Endodermal cell (in vitro differentiated cells): ENCODE measurements at regions not wholly inside any gene's neighbourhood (a gene's known extent, or its start where the extent isn't known, plus 50 kb on each side); places are given as distances from the start of the nearest gene placed in this dataset.

Experiments used
- DNase-seq: peaks from one replicate; pipeline ENCODE4 v3.0.0-alpha.2; 2017
- H3K27ac ChIP-seq: 2 replicates; pipeline ENCODE4 v1.5.1; 2013; ENCODE audit warnings: mild to moderate bottlenecking, low read depth, low read length, moderate library complexity
- H3K27me3 ChIP-seq: 2 replicates; pipeline ENCODE4 v1.6.1; 2013; ENCODE audit warnings: mild to moderate bottlenecking, low read length, moderate library complexity; ENCODE audit not compliant: insufficient read depth, control insufficient read depth, poor library complexity, severe bottlenecking
- H3K36me3 ChIP-seq: 2 replicates; pipeline ENCODE4 v1.7.0; 2013; ENCODE audit warnings: mild to moderate bottlenecking, low read length, moderate library complexity; ENCODE audit not compliant: control insufficient read depth, insufficient read depth
- H3K4me1 ChIP-seq: one replicate; pipeline ENCODE4 v1.7.0; 2013; ENCODE audit warnings: low read length; ENCODE audit not compliant: control insufficient read depth, insufficient read depth
- H3K4me3 ChIP-seq: 2 replicates; pipeline ENCODE4 v1.5.1; 2013; ENCODE audit warnings: mild to moderate bottlenecking, low read length, moderate library complexity
- H3K9ac ChIP-seq: 2 replicates; pipeline ENCODE4 v1.6.1; 2013; ENCODE audit warnings: mild to moderate bottlenecking, low read length, moderate library complexity; ENCODE audit not compliant: poor library complexity, severe bottlenecking; ENCODE audit errors: extremely low read depth
- H3K9me3 ChIP-seq: 2 replicates; pipeline ENCODE4 v1.6.1; 2013; ENCODE audit warnings: mild to moderate bottlenecking, low read length, moderate library complexity; ENCODE audit not compliant: control insufficient read depth
- H3K27ac Mint-ChIP-seq: 2 replicates; pipeline ENCODE4 v1.8.0; 2020; ENCODE audit warnings: mixed read lengths
- H3K27me3 Mint-ChIP-seq: 2 replicates; pipeline ENCODE4 v1.8.0; 2021; ENCODE audit warnings: mild to moderate bottlenecking, mixed read lengths; ENCODE audit not compliant: insufficient read depth
- H3K36me3 Mint-ChIP-seq: 2 replicates; pipeline ENCODE4 v1.8.0; 2020; ENCODE audit warnings: low read depth, mixed read lengths
- H3K4me1 Mint-ChIP-seq: 2 replicates; pipeline ENCODE4 v1.8.0; 2020; ENCODE audit warnings: mixed read lengths
- H3K4me3 Mint-ChIP-seq: 2 replicates; pipeline ENCODE4 v1.8.0; 2020; ENCODE audit warnings: mild to moderate bottlenecking, moderate library complexity, mixed read lengths
- H3K9me3 Mint-ChIP-seq: 2 replicates; pipeline ENCODE4 v1.8.0; 2020; ENCODE audit warnings: mild to moderate bottlenecking, mixed read lengths
- CTCF ChIP-seq: fragments of 200-600 bp; sonication (generic); conservative IDR thresholded peaks from 2 replicates; pipeline ENCODE4 v1.5.0; 2021; ENCODE audit warnings: antibody characterized with exemption, mild to moderate bottlenecking
- WGBS, 2 experiments: methylation state at CpG; one replicate each; pipeline versions ENCODE4 v1.1.5 to v1.1.7; 2013; ENCODE audit warnings: missing lambda C conversion rate in 2 of 2, mixed read lengths in 1 of 2; ENCODE audit not compliant: insufficient coverage in 1 of 2, insufficient read length in 1 of 2; 5-methylcytosine and 5-hydroxymethylcytosine counted together

DNA sequence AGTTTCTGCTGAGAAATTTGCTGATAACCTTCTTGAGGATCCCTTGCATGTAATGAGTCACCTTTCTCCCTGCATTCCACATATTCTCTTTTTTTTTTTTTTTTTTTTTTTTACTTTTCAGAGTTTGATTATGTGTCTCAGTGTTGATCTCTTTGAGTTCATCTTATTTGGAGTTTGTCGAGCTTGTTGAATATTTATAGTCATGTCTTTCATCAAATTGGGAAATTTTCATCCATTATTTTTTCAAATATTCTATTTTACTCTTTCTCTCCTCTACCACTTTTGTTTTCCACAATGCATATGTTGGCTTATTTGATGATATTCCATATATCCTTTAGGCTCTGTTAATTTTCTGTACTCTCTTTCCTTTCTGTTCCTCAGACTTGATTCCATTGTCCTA is 136.1 kb downstream of the MAD2L1 start:
- no peaks in the 10 kb centered on the region for H3K4me1 Mint-ChIP-seq
- Histone ChIP-seq H3K36me3 (no peaks in the 10 kb centered on the region), H3K27me3 (no peaks in the 10 kb centered on the region), H3K9me3 (no peaks in the 10 kb centered on the region), H3K9ac (no peak overlapping the region), H3K4me3 (no peak overlapping the region), H3K27ac (no peak overlapping the region), H3K4me1 (no peaks in the 10 kb centered on the region)
- no CpG with 5 or more reads among the region's 1 CpG for WGBS, 2 experiments
- H3K4me3 Mint-ChIP-seq, result no peak overlapping the region
- H3K9me3 Mint-ChIP-seq, result no peaks in the 10 kb centered on the region
- TF ChIP-seq CTCF, result no peak
- no peak overlapping the region for H3K27ac Mint-ChIP-seq
- no peaks in the 10 kb centered on the region for H3K27me3 Mint-ChIP-seq
- DNase-seq, result no peak
- H3K36me3 Mint-ChIP-seq, result no peaks in the 10 kb centered on the region

GRCh38 chr4:119921830-119922229 is 144.8 kb downstream of the MAD2L1 start:
- H3K27ac Mint-ChIP-seq, result no peak overlapping the region
- Histone ChIP-seq H3K4me1 (no peaks in the 10 kb centered on the region), H3K9ac (no peak overlapping the region), H3K27me3 (no peaks in the 10 kb centered on the region), H3K4me3 (no peak overlapping the region), H3K36me3 (no peaks in the 10 kb centered on the region), H3K9me3 (no peaks in the 10 kb centered on the region), H3K27ac (no peak overlapping the region)
- H3K27me3 Mint-ChIP-seq, result no peaks in the 10 kb centered on the region
- 92 to 96% methylated on average over 3 to 4 of the region's 4 CpGs for WGBS, 2 experiments
- no peaks in the 10 kb centered on the region for H3K9me3 Mint-ChIP-seq
- no peak for DNase-seq
- no peak overlapping the region for H3K4me3 Mint-ChIP-seq
- H3K4me1 Mint-ChIP-seq, result no peaks in the 10 kb centered on the region
- no peaks in the 10 kb centered on the region for H3K36me3 Mint-ChIP-seq
- TF ChIP-seq CTCF, result no peak

DNA sequence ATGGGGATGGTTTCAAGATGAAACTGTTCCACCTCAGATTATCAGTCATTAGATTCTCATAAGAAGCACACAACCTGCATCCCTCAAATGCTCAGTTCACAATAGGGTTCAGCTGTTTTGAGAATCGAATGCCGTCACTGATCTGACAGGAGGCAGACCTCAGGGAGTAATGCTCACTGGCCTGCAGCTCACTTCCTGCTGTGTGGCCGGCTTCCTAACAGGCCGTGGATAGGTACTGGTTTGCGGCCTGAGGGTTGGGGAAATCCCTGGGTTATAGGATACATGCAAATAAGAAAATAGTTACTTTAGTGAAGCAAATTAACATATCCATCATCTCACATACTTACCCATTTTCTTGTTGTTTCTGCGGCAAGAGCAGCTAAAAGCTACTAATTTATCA is 160.4 kb downstream of the MAD2L1 start:
- Mint-ChIP-seq H3K4me3 (no peak overlapping the region), H3K4me1 (no peaks in the 10 kb centered on the region), H3K27ac (no peak overlapping the region), H3K27me3 (no peaks in the 10 kb centered on the region), H3K9me3 (peaks cover 12% of the 10 kb centered on the region), H3K36me3 (peaks cover 2% of the 10 kb centered on the region)
- Histone ChIP-seq H3K9me3 (peaks cover 5% of the 10 kb centered on the region), H3K27me3 (no peaks in the 10 kb centered on the region), H3K36me3 (no peaks in the 10 kb centered on the region), H3K4me1 (no peaks in the 10 kb centered on the region), H3K9ac (no peak overlapping the region), H3K4me3 (no peak overlapping the region), H3K27ac (no peak overlapping the region)
- 88 to 91% methylated on average over 3 to 6 of the region's 6 CpGs for WGBS, 2 experiments
- no peak for TF ChIP-seq CTCF
- no peak for DNase-seq
